ENCODE measurements at regions not wholly inside any gene's neighbourhood (a gene's known extent, or its start where the extent isn't known, plus 50 kb on each side); places are given as distances from the start of the nearest gene placed in this dataset.

DNA sequence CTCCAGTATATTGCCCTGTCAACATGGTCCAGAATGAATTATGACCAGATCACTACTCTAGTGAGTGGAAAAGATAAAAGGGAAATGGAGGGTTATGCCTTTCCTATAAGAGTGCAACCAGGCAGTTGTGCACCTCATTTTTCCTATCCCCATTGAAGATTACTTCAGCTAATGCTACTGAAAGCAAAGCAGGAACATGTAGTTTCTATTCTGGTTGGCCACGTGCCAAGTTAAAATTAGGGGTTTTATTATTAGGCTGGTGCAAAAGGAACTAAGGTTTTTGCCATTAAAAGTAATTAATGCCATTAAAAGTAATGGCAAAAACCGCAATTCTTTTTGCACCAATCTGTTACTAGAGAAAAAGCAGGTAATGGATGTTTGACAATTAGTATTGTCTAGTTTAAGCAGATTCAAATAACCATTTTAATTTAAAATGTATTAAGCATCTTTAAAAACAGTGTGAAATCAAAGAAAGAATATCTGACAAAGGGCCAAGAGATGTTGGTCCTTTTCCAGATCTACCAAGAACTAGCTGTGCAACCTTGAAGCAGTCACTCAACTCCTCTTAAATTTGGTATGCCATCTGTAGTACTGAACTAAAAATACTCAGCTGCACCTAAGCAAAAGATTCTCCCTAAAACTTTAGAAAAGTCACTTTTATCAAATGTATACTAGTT lies 567.5 kb upstream of the CCDC54 start:
- H3K9me3 ChIP-seq (replicated peaks) = no peaks in the 10 kb centered on the region
- peaks cover 30% of the 10 kb centered on the region for H3K4me1 ChIP-seq
- intact Hi-C loops (cut with micrococcal nuclease) = no loop called here
- TF ChIP-seq, protein P1, sequence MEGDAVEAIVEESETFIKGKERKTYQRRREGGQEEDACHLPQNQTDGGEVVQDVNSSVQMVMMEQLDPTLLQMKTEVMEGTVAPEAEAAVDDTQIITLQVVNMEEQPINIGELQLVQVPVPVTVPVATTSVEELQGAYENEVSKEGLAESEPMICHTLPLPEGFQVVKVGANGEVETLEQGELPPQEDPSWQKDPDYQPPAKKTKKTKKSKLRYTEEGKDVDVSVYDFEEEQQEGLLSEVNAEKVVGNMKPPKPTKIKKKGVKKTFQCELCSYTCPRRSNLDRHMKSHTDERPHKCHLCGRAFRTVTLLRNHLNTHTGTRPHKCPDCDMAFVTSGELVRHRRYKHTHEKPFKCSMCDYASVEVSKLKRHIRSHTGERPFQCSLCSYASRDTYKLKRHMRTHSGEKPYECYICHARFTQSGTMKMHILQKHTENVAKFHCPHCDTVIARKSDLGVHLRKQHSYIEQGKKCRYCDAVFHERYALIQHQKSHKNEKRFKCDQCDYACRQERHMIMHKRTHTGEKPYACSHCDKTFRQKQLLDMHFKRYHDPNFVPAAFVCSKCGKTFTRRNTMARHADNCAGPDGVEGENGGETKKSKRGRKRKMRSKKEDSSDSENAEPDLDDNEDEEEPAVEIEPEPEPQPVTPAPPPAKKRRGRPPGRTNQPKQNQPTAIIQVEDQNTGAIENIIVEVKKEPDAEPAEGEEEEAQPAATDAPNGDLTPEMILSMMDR (IDR thresholded peaks at IDR 0.05; ENCODE audit: borderline replicate concordance) = no peak
- no peak overlapping the region for H3K27ac ChIP-seq (replicated peaks)
- no peak for DNase-seq
- no peaks in the 10 kb centered on the region for H3K36me3 ChIP-seq
- H3K4me3 ChIP-seq = no peak overlapping the region
- H3K27me3 ChIP-seq (ENCODE audit: low read depth) = no peaks in the 10 kb centered on the region

DNA sequence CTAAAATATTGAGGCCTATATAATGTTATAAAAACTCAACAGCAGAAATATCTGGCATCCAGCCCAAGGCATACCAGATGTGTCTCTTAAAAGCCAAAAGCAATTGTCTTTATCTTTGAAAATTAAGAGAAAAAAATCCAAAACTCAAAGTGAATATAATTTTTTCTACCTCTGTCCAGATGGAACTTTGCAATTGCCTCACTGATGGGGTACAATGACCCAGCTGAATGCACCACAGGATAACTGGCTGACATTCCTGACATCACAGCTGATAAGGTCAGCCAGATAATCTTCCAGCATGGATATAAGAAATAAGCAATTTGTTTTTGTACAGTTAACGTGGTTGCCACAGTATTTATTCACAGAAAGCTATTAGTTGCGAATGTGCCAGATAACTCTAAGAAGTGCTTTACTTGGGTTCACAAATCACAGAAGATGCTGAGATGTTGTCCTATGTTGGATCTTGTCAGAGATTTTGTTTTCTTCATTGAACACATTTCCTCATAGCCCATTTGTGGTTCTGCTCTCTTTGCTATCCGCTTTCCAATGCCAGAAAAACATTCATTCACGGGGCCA lies 566.9 kb upstream of the CCDC54 start:
- DNase-seq = no peak
- intact Hi-C loops (cut with micrococcal nuclease) = no loop called here
- peak overlapping the region; percentile 39 for H3K27ac ChIP-seq (replicated peaks)
- H3K27me3 ChIP-seq (ENCODE audit: low read depth) = no peaks in the 10 kb centered on the region
- no peaks in the 10 kb centered on the region for H3K9me3 ChIP-seq (replicated peaks)
- no peaks in the 10 kb centered on the region for H3K36me3 ChIP-seq
- TF ChIP-seq, protein P1 (IDR thresholded peaks at IDR 0.05; ENCODE audit: borderline replicate concordance) = no peak
- H3K4me1 ChIP-seq = peaks cover 31% of the 10 kb centered on the region
- no peak overlapping the region for H3K4me3 ChIP-seq

DNA sequence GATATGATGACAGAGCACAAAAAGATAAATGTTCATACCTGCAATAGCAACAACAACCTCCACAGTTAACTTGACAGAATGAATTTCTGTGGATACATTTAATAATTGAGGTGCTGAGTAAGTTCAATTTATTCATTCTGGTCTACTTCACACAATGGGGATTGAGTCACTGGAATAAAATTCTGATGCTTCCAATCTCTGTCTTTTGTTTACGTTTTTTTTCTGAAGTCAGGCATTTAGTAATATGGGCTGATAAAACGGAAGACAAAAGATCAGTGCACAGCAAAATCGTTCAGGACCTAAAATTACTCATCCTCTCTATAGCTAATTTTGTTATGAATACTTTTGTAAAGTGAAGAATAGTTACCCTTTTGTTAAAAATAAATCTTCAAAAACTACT lies 565.9 kb upstream of the CCDC54 start:
- intact Hi-C loops (cut with micrococcal nuclease) = no loop called here
- TF ChIP-seq, protein P1 (IDR thresholded peaks at IDR 0.05; ENCODE audit: borderline replicate concordance) = no peak
- DNase-seq = no peak

DNA sequence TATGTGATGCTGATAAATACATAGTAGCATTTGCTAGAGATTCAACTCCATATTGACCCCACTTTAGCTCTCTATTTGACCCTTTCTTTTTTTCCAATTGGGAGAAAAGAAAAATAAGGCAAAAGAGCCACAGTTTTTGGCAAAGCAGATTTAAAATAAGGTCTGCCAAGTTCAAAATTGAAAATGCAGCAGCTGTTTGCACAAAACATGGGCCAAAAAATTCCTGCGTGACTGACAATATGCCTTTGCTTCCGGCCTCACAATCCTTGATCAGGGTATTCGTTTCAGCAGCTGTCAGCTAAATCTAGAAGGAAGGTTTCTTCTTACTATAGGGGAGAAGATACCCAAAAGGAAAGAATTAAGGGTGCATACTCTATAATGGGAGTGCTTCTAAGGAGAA lies 563.5 kb upstream of the CCDC54 start:
- H3K27me3 ChIP-seq (ENCODE audit: low read depth) = no peaks in the 10 kb centered on the region
- peak overlapping the region; percentile 67 for H3K27ac ChIP-seq (replicated peaks)
- TF ChIP-seq, protein P1 (IDR thresholded peaks at IDR 0.05; ENCODE audit: borderline replicate concordance) = no peak
- peaks cover 31% of the 10 kb centered on the region for H3K4me1 ChIP-seq
- no peak overlapping the region for H3K4me3 ChIP-seq
- intact Hi-C loops (cut with micrococcal nuclease) = no loop called here
- no peaks in the 10 kb centered on the region for H3K9me3 ChIP-seq (replicated peaks)
- no peak for DNase-seq
- no peaks in the 10 kb centered on the region for H3K36me3 ChIP-seq

More for the DNA sequence above, 565.9 kb upstream of the CCDC54 start:
- Histone ChIP-seq H3K27ac (replicated peaks) (no peak overlapping the region), H3K4me1 (peaks cover 31% of the 10 kb centered on the region), H3K36me3 (no peaks in the 10 kb centered on the region), H3K9me3 (replicated peaks) (no peaks in the 10 kb centered on the region), H3K27me3 (ENCODE audit: low read depth) (no peaks in the 10 kb centered on the region), H3K4me3 (no peak overlapping the region)

DNA sequence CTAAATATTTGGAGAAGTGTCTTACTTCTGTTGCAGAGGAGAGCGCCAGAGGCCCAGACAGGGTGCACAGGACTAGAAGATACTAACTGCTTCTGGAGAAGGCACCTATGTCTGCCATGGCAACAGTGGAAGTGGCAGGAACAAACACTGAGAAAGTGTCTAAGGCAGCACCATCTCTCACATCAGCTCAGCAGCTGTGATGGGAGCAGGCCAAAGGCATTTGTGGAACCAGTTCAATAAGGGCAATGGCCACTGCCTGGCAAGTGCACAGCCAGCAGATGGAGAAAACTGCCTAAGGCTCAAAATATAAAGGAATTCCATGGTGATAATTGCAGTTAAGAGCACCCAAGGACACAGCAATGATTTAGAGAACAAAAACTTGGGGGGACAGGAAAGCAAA lies 563.0 kb upstream of the CCDC54 start:
- TF ChIP-seq, protein P1 (IDR thresholded peaks at IDR 0.05; ENCODE audit: borderline replicate concordance) = no peak
- intact Hi-C loops (cut with micrococcal nuclease) = no loop called here
- DNase-seq = peak; percentile 47

More for the DNA sequence above, 563.0 kb upstream of the CCDC54 start:
- Histone ChIP-seq H3K4me1 (peaks cover 31% of the 10 kb centered on the region), H3K27ac (replicated peaks) (peak overlapping the region; percentile 67), H3K9me3 (replicated peaks) (no peaks in the 10 kb centered on the region), H3K27me3 (ENCODE audit: low read depth) (no peaks in the 10 kb centered on the region), H3K36me3 (no peaks in the 10 kb centered on the region), H3K4me3 (no peak overlapping the region)
